RPMI8226 (cell line): ENCODE measurements at regions not wholly inside any gene's neighbourhood (a gene's known extent, or its start where the extent isn't known, plus 50 kb on each side); places are given as distances from the start of the nearest gene placed in this dataset.
"Not testable (repeated sequence)": the region's sequence is repeated elsewhere in the genome, so short reads cannot be mapped to it uniquely, and the experiment has no call there.

ENCODE experiments used
- DNase-seq: peaks from one replicate; pipeline ENCODE4 v3.0.0-alpha.2; 2015

GRCh38 chr12:73065913-73066312 is 793.7 kb downstream of the TRHDE start:
- DNase-seq, result no peak

GRCh38 chr12:73067616-73068015 is 795.4 kb downstream of the TRHDE start:
- DNase-seq, result no peak

- no peak for DNase-seq
These were observed 800.0 kb downstream of the TRHDE start for GRCh38 chr12:73072214-73072613.

GRCh38 chr12:73076760-73077159 is 804.6 kb downstream of the TRHDE start:
- no peak for DNase-seq

GRCh38 chr12:73083736-73084135 is 811.6 kb downstream of the TRHDE start:
- no peak for DNase-seq

GRCh38 chr12:73106296-73106695 is 834.1 kb downstream of the TRHDE start:
- DNase-seq, result no peak

- DNase-seq, result no peak
These were observed 834.7 kb downstream of the TRHDE start for GRCh38 chr12:73106896-73107295.

GRCh38 chr12:73110816-73111215 is 838.6 kb downstream of the TRHDE start:
- no peak for DNase-seq

GRCh38 chr12:73112035-73112816 is 840.1 kb downstream of the TRHDE start:
- no peak for DNase-seq

- DNase-seq, result no peak
These were observed 852.3 kb downstream of the TRHDE start for GRCh38 chr12:73124480-73124879.

GRCh38 chr12:73125148-73125547 is 853.0 kb downstream of the TRHDE start:
- no peak for DNase-seq

- DNase-seq, result no peak
These were observed 864.2 kb downstream of the TRHDE start for GRCh38 chr12:73136386-73136785.

GRCh38 chr12:73139642-73140041 is 867.5 kb downstream of the TRHDE start:
- DNase-seq, result not testable (repeated sequence)

- DNase-seq, result no peak
These were observed 886.2 kb downstream of the TRHDE start for GRCh38 chr12:73158341-73158740.

- no peak for DNase-seq
These were observed 887.8 kb downstream of the TRHDE start for GRCh38 chr12:73159954-73160353.

GRCh38 chr12:73161970-73162369 is 889.8 kb downstream of the TRHDE start:
- no peak for DNase-seq

GRCh38 chr12:73180734-73181133 is 908.6 kb downstream of the TRHDE start:
- peak; percentile 60 for DNase-seq

GRCh38 chr12:73181244-73181643 is 909.1 kb downstream of the TRHDE start:
- DNase-seq, result peak; percentile 81

- no peak for DNase-seq
These were observed 913.2 kb downstream of the TRHDE start for GRCh38 chr12:73185403-73185802.

- DNase-seq, result no peak
These were observed 914.1 kb downstream of the TRHDE start for GRCh38 chr12:73186272-73186671.

GRCh38 chr12:73187765-73188164 is 915.6 kb downstream of the TRHDE start:
- no peak for DNase-seq

GRCh38 chr12:73210548-73211204 is 938.5 kb downstream of the TRHDE start:
- peak; percentile 61 for DNase-seq

- DNase-seq, result no peak
These were observed 948.8 kb downstream of the TRHDE start for GRCh38 chr12:73220951-73221350.

GRCh38 chr12:73221398-73221797 is 949.2 kb downstream of the TRHDE start:
- DNase-seq, result no peak

GRCh38 chr12:73221836-73222235 is 949.7 kb downstream of the TRHDE start:
- DNase-seq, result peak; percentile 43
